PC-9 (cell line): ENCODE measurements at regions not wholly inside any gene's neighbourhood (a gene's known extent, or its start where the extent isn't known, plus 50 kb on each side); places are given as distances from the start of the nearest gene placed in this dataset.

Experiments
- BruUV-seq: library from RNA; stranded (reverse); fragments of 400-500 nt; replicated peaks from 2 replicates; lab custom pipeline; 2021; lab: Mats Ljungman, UMichigan
- CTCF ChIA-PET: fragments of 300-600 bp; sonication (Branson Sonifier 250); formaldehyde crosslinking; loops from one replicate; lab custom pipeline; 2022; ENCODE audit warnings: antibody characterized with exemption; lab: Charles Lee
- POLR2A ChIA-PET: fragments of 300-600 bp; sonication (Branson Sonifier 250); formaldehyde crosslinking; loops from one replicate; lab custom pipeline; 2022; ENCODE audit warnings: antibody characterized with exemption; ENCODE audit not compliant: unreplicated experiment; lab: Charles Lee
- DNase-seq, 2 experiments: peaks; one replicate each; pipeline versions ENCODE4 v3.0.0 to v3.0.0-alpha.2; 2015 to 2022; ENCODE audit warnings: mixed read lengths in 1 of 2
- H2AFZ ChIP-seq: fragments of 200-600 bp; sonication (generic); 2 replicates; pipeline ENCODE4 v1.8.1; 2017; ENCODE audit warnings: antibody characterized with exemption
- H3F3A ChIP-seq: fragments of 200-600 bp; sonication (generic); 2 replicates; pipeline ENCODE4 v1.8.1; 2017; ENCODE audit warnings: antibody characterized with exemption, mild to moderate bottlenecking, low read depth; ENCODE audit not compliant: insufficient read depth
- H3K27ac ChIP-seq: fragments of 200-600 bp; sonication (generic); 2 replicates; pipeline ENCODE4 v1.6.1; 2016; ENCODE audit warnings: mixed run types
- H3K27me3 ChIP-seq: fragments of 200-600 bp; sonication (generic); 2 replicates; pipeline ENCODE4 v1.6.1; 2016; ENCODE audit warnings: low read depth, mixed run types; ENCODE audit not compliant: insufficient read depth
- H3K36me3 ChIP-seq: fragments of 200-600 bp; sonication (generic); 2 replicates; pipeline ENCODE4 v1.6.1; 2016; ENCODE audit warnings: low read depth, mixed run types
- H3K4me1 ChIP-seq: fragments of 200-600 bp; sonication (generic); replicated peaks from 2 replicates; pipeline ENCODE4 v1.6.1; 2016; ENCODE audit warnings: mixed run types; ENCODE audit not compliant: insufficient read depth
- H3K4me2 ChIP-seq: fragments of 200-600 bp; sonication (generic); 2 replicates; pipeline ENCODE4 v1.6.1; 2017; ENCODE audit warnings: mixed run types
- H3K4me3 ChIP-seq: fragments of 200-600 bp; sonication (generic); 2 replicates; pipeline ENCODE4 v1.6.1; 2016; ENCODE audit warnings: mixed run types
- H3K79me2 ChIP-seq: fragments of 200-600 bp; sonication (generic); 2 replicates; pipeline ENCODE4 v1.6.1; 2017; ENCODE audit warnings: low read depth, mixed run types
- H3K9me2 ChIP-seq: fragments of 200-600 bp; sonication (generic); 2 replicates; pipeline ENCODE4 v1.8.1; 2017; ENCODE audit warnings: mild to moderate bottlenecking; ENCODE audit not compliant: insufficient read depth
- H3K9me3 ChIP-seq: fragments of 200-600 bp; sonication (generic); 2 replicates; pipeline ENCODE4 v1.8.1; 2016; ENCODE audit warnings: low read depth; ENCODE audit not compliant: insufficient read depth
- H4K20me1 ChIP-seq: fragments of 200-600 bp; sonication (generic); 2 replicates; pipeline ENCODE4 v1.8.1; 2017; ENCODE audit not compliant: insufficient read depth
- CTCF ChIP-seq: fragments of 200-600 bp; sonication (generic); conservative IDR thresholded peaks from 2 replicates; pipeline ENCODE4 v1.6.1; 2017; ENCODE audit warnings: mixed run types, antibody characterized with exemption, mild to moderate bottlenecking, moderate library complexity
- EZH2 ChIP-seq: fragments of 200-600 bp; sonication (generic); IDR thresholded peaks from 2 replicates; pipeline ENCODE4 v1.8.0; 2017; ENCODE audit warnings: antibody characterized with exemption, low read depth
- intact Hi-C: fragments of 100-400 bp; cut with micrococcal nuclease; formaldehyde crosslinking; loops from one replicate; pipeline ENCODE4 v1.10.0; 2022; ENCODE audit not compliant: unreplicated experiment

GRCh38 chr12:28023156-28023887, 50.8 kb upstream of the PTHLH start:
- H3K4me2 ChIP-seq: no peak overlapping the region
- ChIA-PET CTCF (no interaction called here), POLR2A (interaction anchor here (0.6 kb wide), 2 partner anchors 42 to 168 kb away, joined by 3 to 8 read pairs; no protein-coding TSS in a partner anchor)
- intact Hi-C loops: no loop called here
- peaks cover 20% of the 10 kb centered on the region for H3F3A ChIP-seq
- DNase-seq: peak; percentile 42 to 85
- no peaks in the 10 kb centered on the region for H4K20me1 ChIP-seq
- peak overlapping the region; percentile 77 for H3K27ac ChIP-seq
- H3K79me2 ChIP-seq: no peaks in the 10 kb centered on the region
- TF ChIP-seq EZH2: no peak
- TF ChIP-seq CTCF: no peak
- no peaks in the 10 kb centered on the region for H3K9me2 ChIP-seq
- H3K9me3 ChIP-seq: peaks cover 12% of the 10 kb centered on the region
- H3K4me1 ChIP-seq: peaks cover 57% of the 10 kb centered on the region
- H3K27me3 ChIP-seq: no peaks in the 10 kb centered on the region
- TSS peak; percentile 80 for BruUV-seq
- 0 out of 2 replicates have a peak overlapping the region, but pooled peaks have one; percentile 66 for H2AFZ ChIP-seq
- H3K36me3 ChIP-seq: no peaks in the 10 kb centered on the region
- H3K4me3 ChIP-seq: no peak overlapping the region

GRCh38 chr12:28024231-28024995, 51.9 kb upstream of the PTHLH start:
- TF ChIP-seq CTCF: no peak
- no peak for TF ChIP-seq EZH2
- Histone ChIP-seq H3K9me3 (peaks cover 12% of the 10 kb centered on the region), H3K4me2 (no peak overlapping the region), H3K79me2 (no peaks in the 10 kb centered on the region), H3K4me3 (no peak overlapping the region), H3K27me3 (no peaks in the 10 kb centered on the region), H4K20me1 (no peaks in the 10 kb centered on the region), H3K9me2 (no peaks in the 10 kb centered on the region), H3K27ac (peak overlapping the region; percentile 77), H2AFZ (no peak overlapping the region), H3K36me3 (no peaks in the 10 kb centered on the region), H3K4me1 (peaks cover 60% of the 10 kb centered on the region), H3F3A (peaks cover 20% of the 10 kb centered on the region)
- BruUV-seq: no TSS peak
- CTCF ChIA-PET: interaction anchor here (0.6 kb wide), 1 partner anchor 40 kb away, joined by 3 read pairs; no protein-coding TSS in a partner anchor
- no peak for DNase-seq
- POLR2A ChIA-PET: no interaction called here
- intact Hi-C loops: no loop called here

- H3K9me3 ChIP-seq: peaks cover 12% of the 10 kb centered on the region
- ChIA-PET POLR2A (interaction anchor here (0.7 kb wide), 1 partner anchor 196 kb away, joined by 5 read pairs; no protein-coding TSS in a partner anchor), CTCF (interaction anchor here (0.5 kb wide), 1 partner anchor 567 kb away, joined by 7 read pairs; no protein-coding TSS in a partner anchor)
- no peak overlapping the region for H3K4me2 ChIP-seq
- peaks cover 60% of the 10 kb centered on the region for H3K4me1 ChIP-seq
- no peaks in the 10 kb centered on the region for H3K79me2 ChIP-seq
- peak overlapping the region; percentile 32 for H3K27ac ChIP-seq
- TSS peak; percentile 30 for BruUV-seq
- no peak overlapping the region for H2AFZ ChIP-seq
- H3K36me3 ChIP-seq: no peaks in the 10 kb centered on the region
- H3F3A ChIP-seq: peaks cover 20% of the 10 kb centered on the region
- intact Hi-C loops: no loop called here
- DNase-seq: no peak
- H3K4me3 ChIP-seq: no peak overlapping the region
- no peaks in the 10 kb centered on the region for H4K20me1 ChIP-seq
- TF ChIP-seq CTCF (no peak), EZH2 (no peak)
- no peaks in the 10 kb centered on the region for H3K27me3 ChIP-seq
- H3K9me2 ChIP-seq: no peaks in the 10 kb centered on the region
These were observed 53.4 kb upstream of the PTHLH start for GRCh38 chr12:28025821-28026505.
